ENCODE measurements at regions not wholly inside any gene's neighbourhood (a gene's known extent, or its start where the extent isn't known, plus 50 kb on each side); places are given as distances from the start of the nearest gene placed in this dataset.
A peak's percentile ranks its signal among the peaks of the same experiment; 100 is the strongest.
"Not testable (repeated sequence)": the region's sequence is repeated elsewhere in the genome, so short reads cannot be mapped to it uniquely, and the experiment has no call there.

DNA sequence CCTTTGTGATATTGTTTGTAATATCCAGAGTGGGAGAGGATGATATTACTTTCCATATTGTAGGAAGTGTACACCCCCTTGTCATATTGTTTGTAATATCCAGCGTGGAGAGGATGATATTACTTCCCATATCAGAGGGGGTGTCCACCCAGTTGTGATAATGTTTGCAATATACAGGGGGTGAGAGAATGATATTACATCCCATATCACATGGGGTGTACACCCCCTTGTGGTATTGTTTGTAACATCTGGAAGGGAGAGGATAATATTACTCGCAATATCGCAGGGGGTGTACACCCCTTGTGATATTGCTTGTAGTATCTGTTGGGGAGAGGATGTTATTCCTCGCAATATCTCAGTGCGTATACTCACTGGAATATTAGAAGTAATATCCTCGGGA lies 61.5 kb downstream of the PRSS23 start:
- DNase-seq (no peak), ATAC-seq (no peak)
- peaks cover 5% of the 10 kb centered on the region for H3K27me3 Mint-ChIP-seq
- H3K4me3 Mint-ChIP-seq = no peak overlapping the region
- no peaks in the 10 kb centered on the region for H3K4me1 Mint-ChIP-seq
- H3K36me3 Mint-ChIP-seq (ENCODE audit: low read depth) = no peaks in the 10 kb centered on the region
- H3K27ac Mint-ChIP-seq = no peak overlapping the region
- no peaks in the 10 kb centered on the region for H3K9me3 Mint-ChIP-seq

DNA sequence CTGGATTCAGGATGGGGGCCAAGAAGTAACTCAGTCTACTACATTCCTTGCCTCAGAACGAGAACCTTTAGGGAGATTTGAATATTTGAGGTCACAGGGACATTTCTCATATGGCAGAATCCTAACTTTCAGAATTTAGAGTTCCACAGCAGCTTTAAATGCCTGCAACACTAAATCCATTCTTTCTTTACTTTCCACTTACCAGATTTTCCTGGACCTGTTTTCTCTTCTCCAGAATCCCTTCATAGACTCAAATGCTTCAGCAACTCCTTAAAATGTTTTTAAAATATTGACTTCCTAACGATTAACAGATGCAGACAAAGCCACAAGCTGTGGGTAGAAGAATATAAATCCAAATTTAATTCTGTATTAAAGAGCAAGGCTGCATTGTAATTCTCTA lies 63.1 kb downstream of the PRSS23 start:
- Mint-ChIP-seq H3K4me3 (no peak overlapping the region), H3K27me3 (peaks cover 2% of the 10 kb centered on the region), H3K36me3 (ENCODE audit: low read depth) (no peaks in the 10 kb centered on the region), H3K9me3 (no peaks in the 10 kb centered on the region), H3K27ac (no peak overlapping the region), H3K4me1 (no peaks in the 10 kb centered on the region)
- ATAC-seq (no peak), DNase-seq (no peak)

DNA sequence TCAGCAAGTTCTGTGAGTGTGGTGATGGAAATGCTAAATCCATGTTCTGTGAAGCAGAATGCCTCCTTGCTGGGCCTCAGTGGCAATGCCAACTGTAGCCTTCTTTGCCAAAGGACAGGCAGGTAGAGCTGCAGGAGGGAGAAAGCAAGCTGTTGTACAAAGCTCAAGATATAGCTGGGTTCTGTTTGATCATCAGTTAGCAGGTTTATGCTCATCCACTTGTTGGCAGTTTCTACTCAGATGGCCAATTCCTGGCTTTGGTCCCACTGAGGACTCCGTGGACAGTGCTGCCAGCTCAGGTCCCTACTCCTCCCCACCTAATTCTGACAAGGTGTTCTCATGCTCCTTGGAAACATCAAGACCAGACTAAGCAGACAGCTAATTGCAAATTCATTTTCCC lies 65.1 kb downstream of the PRSS23 start:
- H3K4me1 Mint-ChIP-seq = no peaks in the 10 kb centered on the region

DNA sequence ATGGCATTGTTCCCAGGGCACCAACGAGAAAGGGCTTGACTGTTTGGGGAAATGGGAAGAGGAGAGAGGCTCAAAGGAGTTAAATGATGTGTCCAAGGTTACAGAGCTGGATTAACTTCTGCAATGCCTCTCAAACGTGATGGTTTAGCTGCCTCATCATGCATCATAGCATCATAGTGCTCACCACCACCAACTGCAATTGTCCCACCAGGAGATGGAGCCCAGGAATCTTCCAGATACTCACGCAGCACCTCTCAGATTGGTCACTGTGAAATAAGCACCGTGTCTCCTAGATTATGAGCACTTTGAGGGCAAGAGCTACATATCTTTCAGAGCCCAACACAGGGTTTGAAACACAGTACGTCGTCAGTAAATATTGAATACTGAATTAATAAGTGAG lies 69.2 kb downstream of the PRSS23 start:
- Mint-ChIP-seq H3K27ac (no peak overlapping the region), H3K4me3 (no peak overlapping the region), H3K4me1 (no peaks in the 10 kb centered on the region), H3K36me3 (ENCODE audit: low read depth) (no peaks in the 10 kb centered on the region), H3K9me3 (no peaks in the 10 kb centered on the region), H3K27me3 (peaks cover 3% of the 10 kb centered on the region)
- ATAC-seq (no peak), DNase-seq (no peak)

More for the DNA sequence above, 65.1 kb downstream of the PRSS23 start:
- no peaks in the 10 kb centered on the region for H3K36me3 Mint-ChIP-seq (ENCODE audit: low read depth)
- DNase-seq (no peak), ATAC-seq (no peak)
- H3K27me3 Mint-ChIP-seq = peaks cover 3% of the 10 kb centered on the region
- no peak overlapping the region for H3K4me3 Mint-ChIP-seq
- no peaks in the 10 kb centered on the region for H3K9me3 Mint-ChIP-seq
- no peak overlapping the region for H3K27ac Mint-ChIP-seq

DNA sequence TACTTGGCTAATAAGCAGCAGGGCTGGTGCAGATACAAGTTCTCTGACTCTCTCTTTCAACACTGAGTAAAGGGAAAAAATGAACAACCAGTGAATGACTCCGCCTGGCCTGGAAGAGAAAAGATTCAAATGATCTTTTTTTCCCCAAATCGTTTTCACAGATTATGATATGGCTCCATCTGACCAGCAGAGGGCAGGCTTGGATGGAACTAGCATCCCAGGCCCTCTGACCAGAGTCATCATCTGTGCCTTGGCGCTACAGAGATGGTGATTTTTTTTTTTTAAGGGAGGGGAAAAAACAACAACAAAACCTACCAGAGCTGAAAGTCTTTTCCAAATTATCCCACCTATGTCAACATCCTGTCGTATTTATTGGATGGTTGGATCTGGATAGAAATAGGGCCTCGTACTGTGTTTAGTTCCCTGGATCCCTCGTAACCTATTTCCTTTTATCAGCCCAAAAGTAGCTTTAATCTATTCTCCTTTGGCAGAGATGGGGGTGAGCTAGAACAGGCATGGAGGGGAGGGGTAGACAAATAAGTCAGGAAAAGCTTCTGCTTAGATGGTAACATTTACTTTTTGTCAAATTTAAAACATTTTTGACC lies 69.7 kb downstream of the PRSS23 start:
- ATAC-seq = peak; percentile 59
- Mint-ChIP-seq H3K9me3 (no peaks in the 10 kb centered on the region), H3K27ac (no peak overlapping the region), H3K4me3 (no peak overlapping the region), H3K27me3 (peaks cover 3% of the 10 kb centered on the region), H3K4me1 (no peaks in the 10 kb centered on the region), H3K36me3 (ENCODE audit: low read depth) (no peaks in the 10 kb centered on the region)
- DNase-seq = peak; percentile 54

DNA sequence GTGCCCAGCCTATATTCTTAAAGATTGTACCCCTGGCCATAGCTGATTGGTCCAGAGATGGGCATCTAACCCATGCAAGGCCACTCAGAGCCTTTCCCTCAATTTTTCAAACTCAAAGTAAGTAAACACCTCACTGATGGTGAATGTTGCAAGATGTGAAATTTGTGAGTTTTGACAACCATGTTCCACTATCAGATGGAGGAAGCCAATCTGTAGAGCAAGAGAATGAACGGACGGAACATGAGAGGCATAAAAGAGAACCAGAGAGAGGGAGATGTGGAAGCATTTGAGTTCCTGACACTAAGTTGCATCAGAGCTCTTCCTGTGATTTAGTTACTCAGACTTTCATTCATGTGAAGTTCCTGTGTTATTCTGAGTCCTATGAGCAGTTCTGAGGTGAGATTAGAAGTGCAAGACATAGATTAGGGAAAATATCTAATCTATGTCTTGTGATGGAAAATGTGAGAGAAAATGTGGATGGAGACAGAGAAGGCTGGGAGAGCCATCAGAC lies 73.3 kb downstream of the PRSS23 start:
- ATAC-seq (no peak), DNase-seq (no peak)
- peaks cover 3% of the 10 kb centered on the region for H3K27me3 Mint-ChIP-seq
- no peak overlapping the region for H3K27ac Mint-ChIP-seq
- H3K9me3 Mint-ChIP-seq = no peaks in the 10 kb centered on the region
- H3K4me1 Mint-ChIP-seq = no peaks in the 10 kb centered on the region
- no peak overlapping the region for H3K4me3 Mint-ChIP-seq
- no peaks in the 10 kb centered on the region for H3K36me3 Mint-ChIP-seq (ENCODE audit: low read depth)

DNA sequence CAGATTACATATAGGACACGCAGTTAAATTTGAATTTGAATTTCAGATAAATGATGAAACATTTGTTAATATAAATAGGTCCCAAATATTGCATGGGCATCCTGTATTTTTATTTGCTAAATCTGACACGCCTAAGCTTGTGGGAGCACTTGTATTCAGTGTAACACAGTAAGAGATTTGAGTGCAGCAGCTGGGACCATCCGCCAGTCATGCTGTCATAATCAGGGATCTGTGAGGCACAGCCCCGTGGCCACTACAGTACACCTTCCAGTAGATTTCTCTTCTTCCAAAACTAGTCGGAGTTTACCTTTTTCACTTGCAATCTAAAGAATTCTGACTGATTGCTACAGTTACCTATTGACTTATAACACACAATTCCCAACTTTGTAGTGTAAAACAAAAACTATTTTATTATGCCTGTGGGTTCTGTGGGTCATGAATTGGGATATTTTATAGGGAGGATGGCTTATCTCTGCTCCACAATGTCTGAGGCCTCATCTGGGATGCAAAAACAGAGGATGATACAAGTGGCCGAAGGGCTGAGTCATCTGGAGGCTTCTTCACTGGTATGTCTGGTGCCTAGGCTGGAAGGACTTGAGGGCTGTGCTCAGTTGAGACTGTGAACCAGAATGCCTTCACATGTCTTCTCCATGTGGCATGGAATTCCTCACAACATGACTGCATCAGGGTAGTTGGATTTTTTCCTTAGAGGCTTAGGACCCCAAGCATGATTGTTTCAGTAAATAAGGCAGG lies 74.1 kb downstream of the PRSS23 start:
- Mint-ChIP-seq H3K27ac (no peak overlapping the region), H3K4me3 (no peak overlapping the region), H3K4me1 (no peaks in the 10 kb centered on the region), H3K36me3 (ENCODE audit: low read depth) (no peaks in the 10 kb centered on the region), H3K27me3 (peaks cover 3% of the 10 kb centered on the region), H3K9me3 (no peaks in the 10 kb centered on the region)
- ATAC-seq = no peak
- DNase-seq = no peak

DNA sequence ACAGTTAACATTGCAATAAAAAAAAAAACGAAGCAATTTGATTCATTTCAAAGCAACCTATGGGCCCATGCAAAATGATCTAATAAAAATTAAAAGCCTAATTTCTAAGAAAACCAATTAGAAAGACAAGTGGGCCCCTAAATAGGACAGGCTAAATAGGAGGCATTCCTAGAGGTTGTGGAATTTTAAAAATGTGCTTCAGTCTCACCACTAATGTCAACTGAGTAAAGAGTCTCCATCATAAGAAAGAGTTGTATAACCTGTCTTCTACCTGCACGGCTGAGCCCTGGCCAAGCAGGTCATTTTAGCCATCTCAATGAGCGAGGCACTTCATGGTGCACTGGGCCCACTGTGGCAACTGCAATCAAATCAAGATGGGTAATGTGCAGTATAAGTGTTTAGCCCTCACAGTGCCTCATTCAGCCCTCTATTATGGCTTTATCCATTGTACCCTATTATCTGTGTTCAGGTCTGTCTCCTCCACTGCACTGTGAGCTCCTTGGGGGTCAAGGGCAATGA lies 76.4 kb downstream of the PRSS23 start:
- Mint-ChIP-seq H3K27me3 (no peaks in the 10 kb centered on the region), H3K36me3 (ENCODE audit: low read depth) (no peaks in the 10 kb centered on the region), H3K4me1 (no peaks in the 10 kb centered on the region), H3K27ac (no peak overlapping the region), H3K9me3 (no peaks in the 10 kb centered on the region), H3K4me3 (no peak overlapping the region)
- ATAC-seq (no peak), DNase-seq (no peak)

DNA sequence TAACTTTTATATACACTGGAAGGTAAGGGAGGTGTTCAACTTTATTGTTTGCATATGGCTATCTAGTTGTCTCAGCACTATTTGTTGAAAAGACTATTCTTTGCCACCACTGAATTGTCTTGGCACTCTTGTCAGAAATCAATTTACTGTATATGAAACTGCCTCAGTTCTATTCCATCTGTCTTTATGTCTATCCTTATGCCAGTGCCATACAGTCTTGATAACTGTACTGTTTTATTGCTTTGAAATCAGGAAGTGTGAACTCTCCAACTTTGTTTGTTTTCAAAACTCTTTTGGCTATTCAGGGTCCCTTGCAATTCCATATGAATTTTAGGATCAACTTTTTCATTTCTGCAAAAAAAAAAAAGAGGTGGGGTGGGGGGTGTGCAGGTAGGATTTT lies 77.2 kb downstream of the PRSS23 start:
- no peak for ATAC-seq
- Mint-ChIP-seq H3K36me3 (ENCODE audit: low read depth) (no peaks in the 10 kb centered on the region), H3K27ac (no peak overlapping the region), H3K4me3 (no peak overlapping the region), H3K27me3 (no peaks in the 10 kb centered on the region), H3K4me1 (no peaks in the 10 kb centered on the region), H3K9me3 (no peaks in the 10 kb centered on the region)
- no peak for DNase-seq

DNA sequence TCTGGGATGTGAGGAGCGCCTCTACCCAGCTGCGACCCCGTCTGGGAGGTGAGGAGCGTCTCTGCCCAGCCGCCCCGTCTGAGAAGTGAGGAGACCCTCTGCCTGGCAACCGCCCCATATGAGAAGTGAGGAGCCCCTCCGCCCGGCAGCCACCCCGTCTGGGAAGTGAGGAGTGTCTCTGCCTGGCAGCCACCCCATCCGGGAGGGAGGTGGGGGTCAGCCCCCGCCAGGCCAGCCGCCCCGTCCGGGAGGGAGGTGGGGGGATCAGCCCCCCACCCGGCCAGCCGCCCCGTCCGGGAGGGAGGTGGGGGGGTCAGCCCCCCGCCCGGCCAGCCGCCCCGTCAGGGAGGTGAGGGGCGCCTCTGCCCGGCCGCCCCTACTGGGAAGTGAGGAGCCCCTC lies 76.0 kb downstream of the FZD4 start:
- ATAC-seq; H3K9me3 Mint-ChIP-seq; H3K4me1 Mint-ChIP-seq; H3K36me3 Mint-ChIP-seq (ENCODE audit: low read depth); DNase-seq; H3K27me3 Mint-ChIP-seq; H3K4me3 Mint-ChIP-seq; H3K27ac Mint-ChIP-seq: not testable (repeated sequence)

DNA sequence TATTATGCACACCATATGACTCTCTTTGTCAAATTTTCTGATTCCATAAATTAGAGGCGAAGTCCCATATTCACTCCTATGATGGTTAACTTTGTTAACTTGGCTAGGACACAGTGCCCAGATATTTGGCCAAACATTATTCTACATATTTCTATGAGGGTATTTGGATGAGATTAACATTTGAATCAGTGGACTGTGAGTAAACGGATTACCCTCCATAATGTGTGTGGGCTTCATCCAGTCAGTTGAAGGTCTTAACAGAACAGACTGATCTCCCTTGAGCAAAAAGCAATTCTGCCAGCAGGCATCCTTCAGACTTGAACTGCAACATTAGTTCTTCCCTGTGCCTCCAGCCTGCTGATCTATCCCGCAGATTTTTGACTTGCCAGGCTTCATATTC lies 69.9 kb downstream of the FZD4 start:
- H3K27me3 Mint-ChIP-seq = peaks cover 10% of the 10 kb centered on the region
- ATAC-seq (no peak), DNase-seq (no peak)
- no peaks in the 10 kb centered on the region for H3K36me3 Mint-ChIP-seq (ENCODE audit: low read depth)
- no peaks in the 10 kb centered on the region for H3K9me3 Mint-ChIP-seq
- H3K4me1 Mint-ChIP-seq = no peaks in the 10 kb centered on the region
- H3K27ac Mint-ChIP-seq = no peak overlapping the region
- H3K4me3 Mint-ChIP-seq = no peak overlapping the region

DNA sequence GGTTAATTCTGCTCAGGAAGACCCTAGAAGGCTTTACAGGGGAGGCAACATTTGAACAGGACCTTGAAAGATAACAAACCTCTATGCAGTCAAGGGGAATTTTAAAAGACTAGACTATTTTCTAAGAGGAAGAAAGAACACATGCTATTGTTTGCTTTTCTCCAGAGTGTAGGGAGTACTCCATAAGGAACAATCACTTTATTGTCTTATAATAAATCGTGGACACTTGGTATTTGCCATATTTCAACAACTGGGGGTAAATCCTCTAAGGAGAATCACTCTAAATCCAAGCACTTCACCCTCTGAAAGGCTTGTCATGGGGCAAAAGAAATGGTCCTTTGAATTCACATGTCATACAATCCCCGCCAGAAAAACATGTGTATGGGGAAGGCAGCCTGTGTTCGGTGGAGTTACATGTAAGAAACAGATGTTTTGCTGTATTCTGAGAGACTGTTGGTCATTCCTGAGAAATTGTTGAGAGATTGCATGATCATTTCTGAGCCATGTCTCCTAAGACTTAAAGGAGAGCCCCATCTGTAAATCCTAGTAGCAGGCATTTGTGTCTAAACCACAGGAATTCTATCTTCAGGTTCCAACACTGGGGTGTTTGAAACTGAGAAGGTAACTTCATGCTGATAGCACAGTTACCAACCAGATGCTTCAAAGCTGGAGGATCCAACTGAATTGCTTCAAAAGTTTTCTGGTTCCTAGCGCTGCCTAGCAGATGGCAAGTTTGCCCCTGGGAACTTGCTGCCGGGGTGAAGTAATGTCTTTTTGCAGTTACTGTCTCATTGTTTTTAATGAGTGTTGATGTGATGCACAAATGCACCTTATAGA lies 66.8 kb downstream of the FZD4 start:
- Mint-ChIP-seq H3K27ac (no peak overlapping the region), H3K9me3 (no peaks in the 10 kb centered on the region), H3K4me1 (no peaks in the 10 kb centered on the region), H3K4me3 (no peak overlapping the region), H3K36me3 (ENCODE audit: low read depth) (no peaks in the 10 kb centered on the region), H3K27me3 (peaks cover 10% of the 10 kb centered on the region)
- no peak for DNase-seq
- no peak for ATAC-seq

DNA sequence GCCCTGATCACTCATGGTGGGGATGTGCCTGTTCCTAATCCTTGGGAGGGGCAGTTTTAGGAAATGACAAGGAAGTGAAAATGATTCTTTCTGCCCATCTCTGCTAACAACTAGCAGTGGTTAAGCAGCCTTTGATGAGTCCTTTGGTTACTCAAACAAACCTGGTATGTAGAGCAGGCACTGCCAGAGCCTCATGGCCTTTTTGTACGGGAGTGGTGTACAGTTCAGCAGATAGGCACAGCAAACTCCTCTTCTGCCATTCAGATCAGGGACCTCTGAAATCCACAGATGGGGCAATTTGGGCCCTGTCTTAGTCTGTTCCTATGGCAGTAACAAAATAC lies 66.2 kb downstream of the FZD4 start:
- Mint-ChIP-seq H3K36me3 (ENCODE audit: low read depth) (no peaks in the 10 kb centered on the region), H3K27ac (no peak overlapping the region), H3K27me3 (peaks cover 9% of the 10 kb centered on the region), H3K4me3 (no peak overlapping the region), H3K9me3 (no peaks in the 10 kb centered on the region), H3K4me1 (no peaks in the 10 kb centered on the region)
- ATAC-seq (no peak), DNase-seq (no peak)

DNA sequence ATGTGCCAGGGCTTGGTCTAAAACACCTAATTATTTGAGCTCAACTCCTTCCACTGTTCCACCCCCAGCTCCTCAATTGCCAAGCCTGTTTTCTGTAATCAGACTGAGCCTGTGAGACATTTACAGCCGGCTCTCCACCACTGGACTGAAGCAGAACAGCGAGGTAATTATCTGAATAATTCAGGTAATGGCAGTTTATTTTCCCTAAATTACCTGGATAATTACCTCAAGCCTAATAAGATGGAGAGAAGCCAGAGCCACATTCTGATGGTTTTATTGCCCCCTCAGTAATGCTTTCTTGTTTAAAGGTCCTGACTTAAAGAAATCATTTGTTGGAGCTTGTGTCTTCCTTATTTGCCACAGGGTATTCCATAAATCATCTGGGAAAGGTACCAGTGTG lies 64.2 kb downstream of the FZD4 start:
- no peak for ATAC-seq
- H3K27me3 Mint-ChIP-seq = peaks cover 6% of the 10 kb centered on the region
- H3K27ac Mint-ChIP-seq = no peak overlapping the region
- H3K4me1 Mint-ChIP-seq = no peaks in the 10 kb centered on the region
- H3K36me3 Mint-ChIP-seq (ENCODE audit: low read depth) = no peaks in the 10 kb centered on the region
- no peak for DNase-seq
- H3K9me3 Mint-ChIP-seq = no peaks in the 10 kb centered on the region
- no peak overlapping the region for H3K4me3 Mint-ChIP-seq

DNA sequence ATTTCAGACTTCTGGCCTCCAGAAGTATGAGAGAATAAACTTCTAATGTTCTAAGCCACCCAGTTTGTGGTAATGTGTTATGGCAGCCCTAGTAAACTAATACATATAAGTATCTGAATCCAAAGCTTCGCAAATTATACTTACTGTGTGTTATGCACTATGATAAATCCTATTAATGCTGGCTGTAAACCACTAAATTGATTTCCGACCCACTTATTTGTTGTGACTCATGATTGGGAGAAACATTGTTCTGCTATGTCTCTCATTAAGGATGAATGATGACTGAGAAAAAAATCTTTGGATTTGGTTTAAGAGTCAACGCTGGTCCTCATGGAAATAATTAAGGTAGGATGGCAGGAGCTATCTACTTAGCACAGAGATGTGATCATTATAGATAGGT lies 62.0 kb downstream of the FZD4 start:
- H3K4me3 Mint-ChIP-seq = no peak overlapping the region
- no peak for ATAC-seq

More for the DNA sequence above, 62.0 kb downstream of the FZD4 start:
- H3K27me3 Mint-ChIP-seq = peaks cover 2% of the 10 kb centered on the region
- H3K36me3 Mint-ChIP-seq (ENCODE audit: low read depth) = no peaks in the 10 kb centered on the region
- no peaks in the 10 kb centered on the region for H3K9me3 Mint-ChIP-seq
- DNase-seq = no peak
- no peaks in the 10 kb centered on the region for H3K4me1 Mint-ChIP-seq
- H3K27ac Mint-ChIP-seq = no peak overlapping the region

Measured in activated naive CD8-positive, alpha-beta T cell treated with anti-CD3 and anti-CD28 coated beads, Interleukin-2, amount 50 U/mL, for 24 hours (primary cell).